ENCODE measurements at regions not wholly inside any gene's neighbourhood (a gene's known extent, or its start where the extent isn't known, plus 50 kb on each side); places are given as distances from the start of the nearest gene placed in this dataset.

DNA sequence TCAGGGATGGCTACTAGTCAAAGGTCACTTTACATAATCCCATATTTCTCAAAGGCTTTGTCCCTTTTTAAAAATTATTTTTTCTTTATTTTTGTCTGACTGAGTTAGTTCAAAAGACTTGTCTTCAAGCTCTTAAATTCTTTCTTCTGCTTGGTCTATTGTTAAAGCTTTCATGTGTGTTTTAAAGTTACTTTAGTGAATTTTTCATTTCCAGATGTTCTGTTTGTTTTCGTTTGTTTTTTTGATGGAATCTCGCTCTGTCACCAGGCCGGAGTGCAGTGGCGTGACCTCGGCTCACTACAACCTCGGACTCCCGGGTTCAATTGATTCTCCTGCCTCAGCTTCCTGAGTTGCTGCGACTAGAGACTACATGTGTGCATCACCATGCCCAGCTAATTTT, 55.0 kb upstream of the SNCAIP start:
- Histone ChIP-seq H3K4me2 (ENCODE audit: low read length) (no peak overlapping the region), H3K27me3 (ENCODE audit: low read depth, low read length) (no peaks in the 10 kb centered on the region), H3K27ac (ENCODE audit: low read length) (no peak overlapping the region), H3K4me1 (ENCODE audit: low read length) (no peaks in the 10 kb centered on the region), H3K79me2 (ENCODE audit: low read length) (no peaks in the 10 kb centered on the region), H3K9ac (ENCODE audit: low read length) (no peak overlapping the region), H4K20me1 (ENCODE audit: insufficient read depth, low read length) (no peaks in the 10 kb centered on the region), H3K36me3 (replicated peaks; ENCODE audit: low read depth, low read length) (no peaks in the 10 kb centered on the region), H3K4me3 (ENCODE audit: low read length) (no peak overlapping the region), H3K9me3 (ENCODE audit: insufficient read depth, low read length) (peaks cover 7% of the 10 kb centered on the region; the same call in 1 of the 2 replicates), H2AFZ (ENCODE audit: low read depth, low read length) (no peak overlapping the region)
- TF ChIP-seq, protein P1, sequence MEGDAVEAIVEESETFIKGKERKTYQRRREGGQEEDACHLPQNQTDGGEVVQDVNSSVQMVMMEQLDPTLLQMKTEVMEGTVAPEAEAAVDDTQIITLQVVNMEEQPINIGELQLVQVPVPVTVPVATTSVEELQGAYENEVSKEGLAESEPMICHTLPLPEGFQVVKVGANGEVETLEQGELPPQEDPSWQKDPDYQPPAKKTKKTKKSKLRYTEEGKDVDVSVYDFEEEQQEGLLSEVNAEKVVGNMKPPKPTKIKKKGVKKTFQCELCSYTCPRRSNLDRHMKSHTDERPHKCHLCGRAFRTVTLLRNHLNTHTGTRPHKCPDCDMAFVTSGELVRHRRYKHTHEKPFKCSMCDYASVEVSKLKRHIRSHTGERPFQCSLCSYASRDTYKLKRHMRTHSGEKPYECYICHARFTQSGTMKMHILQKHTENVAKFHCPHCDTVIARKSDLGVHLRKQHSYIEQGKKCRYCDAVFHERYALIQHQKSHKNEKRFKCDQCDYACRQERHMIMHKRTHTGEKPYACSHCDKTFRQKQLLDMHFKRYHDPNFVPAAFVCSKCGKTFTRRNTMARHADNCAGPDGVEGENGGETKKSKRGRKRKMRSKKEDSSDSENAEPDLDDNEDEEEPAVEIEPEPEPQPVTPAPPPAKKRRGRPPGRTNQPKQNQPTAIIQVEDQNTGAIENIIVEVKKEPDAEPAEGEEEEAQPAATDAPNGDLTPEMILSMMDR (IDR thresholded peaks at IDR 0.05; ENCODE audit: low read depth, low read length) = no peak
- no peak for TF ChIP-seq EZH2phosphoT487 (IDR thresholded peaks at IDR 0.05; ENCODE audit: low read depth)

- no peaks in the 10 kb centered on the region for H3K79me2 ChIP-seq (ENCODE audit: low read length)
- H3K36me3 ChIP-seq (replicated peaks; ENCODE audit: low read depth, low read length) = no peaks in the 10 kb centered on the region
- H3K27ac ChIP-seq (ENCODE audit: low read length) = no peak overlapping the region
- H3K4me2 ChIP-seq (ENCODE audit: low read length) = no peak overlapping the region
- H3K9ac ChIP-seq (ENCODE audit: low read length) = no peak overlapping the region
- peaks cover 7% of the 10 kb centered on the region; the same call in 1 of the 2 replicates for H3K9me3 ChIP-seq (ENCODE audit: insufficient read depth, low read length)
- H4K20me1 ChIP-seq (ENCODE audit: insufficient read depth, low read length) = no peaks in the 10 kb centered on the region
- TF ChIP-seq, protein P1 (IDR thresholded peaks at IDR 0.05; ENCODE audit: low read depth, low read length) = no peak
- no peak for TF ChIP-seq EZH2phosphoT487 (IDR thresholded peaks at IDR 0.05; ENCODE audit: low read depth)
- H3K4me1 ChIP-seq (ENCODE audit: low read length) = no peaks in the 10 kb centered on the region
- no peak overlapping the region for H3K4me3 ChIP-seq (ENCODE audit: low read length)
- no peaks in the 10 kb centered on the region for H3K27me3 ChIP-seq (ENCODE audit: low read depth, low read length)
- H2AFZ ChIP-seq (ENCODE audit: low read depth, low read length) = no peak overlapping the region
These were observed 53.8 kb upstream of the SNCAIP start for GRCh38 chr5:122258241-122258640.

GRCh38 chr5:122258840-122259239, 53.2 kb upstream of the SNCAIP start:
- H3K4me3 ChIP-seq (ENCODE audit: low read length) = no peak overlapping the region
- no peak for TF ChIP-seq EZH2phosphoT487 (IDR thresholded peaks at IDR 0.05; ENCODE audit: low read depth)
- TF ChIP-seq, protein P1 (IDR thresholded peaks at IDR 0.05; ENCODE audit: low read depth, low read length) = no peak
- H3K79me2 ChIP-seq (ENCODE audit: low read length) = no peaks in the 10 kb centered on the region
- H2AFZ ChIP-seq (ENCODE audit: low read depth, low read length) = no peak overlapping the region
- H3K4me1 ChIP-seq (ENCODE audit: low read length) = no peaks in the 10 kb centered on the region
- no peak overlapping the region for H3K4me2 ChIP-seq (ENCODE audit: low read length)
- no peak overlapping the region for H3K9ac ChIP-seq (ENCODE audit: low read length)
- H3K27me3 ChIP-seq (ENCODE audit: low read depth, low read length) = no peaks in the 10 kb centered on the region
- H3K36me3 ChIP-seq (replicated peaks; ENCODE audit: low read depth, low read length) = no peaks in the 10 kb centered on the region
- H3K9me3 ChIP-seq (ENCODE audit: insufficient read depth, low read length) = peaks cover 7% of the 10 kb centered on the region; the same call in 1 of the 2 replicates
- no peak overlapping the region for H3K27ac ChIP-seq (ENCODE audit: low read length)
- H4K20me1 ChIP-seq (ENCODE audit: insufficient read depth, low read length) = no peaks in the 10 kb centered on the region

- TF ChIP-seq, protein P1 (IDR thresholded peaks at IDR 0.05; ENCODE audit: low read depth, low read length) = no peak
- no peak for TF ChIP-seq EZH2phosphoT487 (IDR thresholded peaks at IDR 0.05; ENCODE audit: low read depth)
These were observed 52.0 kb upstream of the SNCAIP start for GRCh38 chr5:122259995-122260394.

More at GRCh38 chr5:122259995-122260394, 52.0 kb upstream of the SNCAIP start:
- no peak overlapping the region for H3K27ac ChIP-seq (ENCODE audit: low read length)
- H3K9me3 ChIP-seq (ENCODE audit: insufficient read depth, low read length) = peaks cover 7% of the 10 kb centered on the region; the same call in 1 of the 2 replicates
- H3K79me2 ChIP-seq (ENCODE audit: low read length) = no peaks in the 10 kb centered on the region
- no peak overlapping the region for H2AFZ ChIP-seq (ENCODE audit: low read depth, low read length)
- H3K27me3 ChIP-seq (ENCODE audit: low read depth, low read length) = no peaks in the 10 kb centered on the region
- no peak overlapping the region for H3K4me2 ChIP-seq (ENCODE audit: low read length)
- no peaks in the 10 kb centered on the region for H3K36me3 ChIP-seq (replicated peaks; ENCODE audit: low read depth, low read length)
- no peaks in the 10 kb centered on the region for H4K20me1 ChIP-seq (ENCODE audit: insufficient read depth, low read length)
- H3K4me3 ChIP-seq (ENCODE audit: low read length) = no peak overlapping the region
- no peaks in the 10 kb centered on the region for H3K4me1 ChIP-seq (ENCODE audit: low read length)
- no peak overlapping the region for H3K9ac ChIP-seq (ENCODE audit: low read length)

Data from OCI-LY3 (cell line).